Keratinocyte (primary cell): ENCODE measurements at regions not wholly inside any gene's neighbourhood (a gene's known extent, or its start where the extent isn't known, plus 50 kb on each side); places are given as distances from the start of the nearest gene placed in this dataset.

Source experiments
- DNase-seq: peaks from one replicate; pipeline ENCODE4 v3.0.0-alpha.2; 2011; ENCODE audit warnings: low read depth, missing footprints, low spot score
- FAIRE-seq: peaks from 2 replicates; lab custom pipeline; 2011; peaks lifted over from hg19 to GRCh38; lab: Jason Lieb, UNC
- H2AFZ ChIP-seq: 2 replicates; pipeline ENCODE4 v1.6.0; 2012; ENCODE audit warnings: low read length, control low read depth, inconsistent platforms; ENCODE audit not compliant: control insufficient read depth
- H3K27ac ChIP-seq: 2 replicates; pipeline ENCODE4 v1.5.1; 2011; ENCODE audit warnings: low read length; ENCODE audit not compliant: control insufficient read depth, insufficient read depth
- H3K27me3 ChIP-seq: 3 replicates; pipeline ENCODE4 v1.6.0; 2011; ENCODE audit warnings: low read length; ENCODE audit not compliant: control insufficient read depth, insufficient read depth; ENCODE audit errors: extremely low read depth
- H3K36me3 ChIP-seq, 2 experiments: 2 replicates in 1 of 2; 3 replicates in 1 of 2; pipeline ENCODE4 v1.5.1; 2011; ENCODE audit warnings: low read length in 2 of 2, mild to moderate bottlenecking in 1 of 2; ENCODE audit not compliant: control insufficient read depth in 2 of 2, insufficient read depth in 2 of 2; ENCODE audit errors: extremely low read depth in 1 of 2
- H3K4me1 ChIP-seq: 3 replicates; pipeline ENCODE4 v1.5.1; 2011; ENCODE audit warnings: low read length; ENCODE audit not compliant: control insufficient read depth, insufficient read depth; ENCODE audit errors: extremely low read depth
- H3K4me2 ChIP-seq: 3 replicates; pipeline ENCODE4 v1.6.0; 2011; ENCODE audit warnings: low read depth, low read length; ENCODE audit not compliant: control insufficient read depth, insufficient read depth; ENCODE audit errors: extremely low read depth
- H3K4me3 ChIP-seq, 3 experiments: fragments of 200-600 bp in 1 of 3; sonication (generic) in 1 of 3; 2 replicates in 2 of 3; 3 replicates in 1 of 3; pipeline ENCODE4 v1.5.1; 2011 to 2016; ENCODE audit warnings: low read length in 3 of 3, mild to moderate bottlenecking in 3 of 3, control low read depth in 2 of 3, inconsistent platforms in 1 of 3, low read depth in 1 of 3, mixed read lengths in 1 of 3, mixed run types in 1 of 3, moderate library complexity in 1 of 3; ENCODE audit not compliant: control insufficient read depth in 2 of 3, insufficient read depth in 2 of 3; ENCODE audit errors: extremely low read depth in 1 of 3
- H3K79me2 ChIP-seq: 2 replicates; pipeline ENCODE4 v1.6.0; 2012; ENCODE audit warnings: low read length; ENCODE audit not compliant: control insufficient read depth, insufficient read depth
- H3K9ac ChIP-seq: 3 replicates; pipeline ENCODE4 v1.6.0; 2011; ENCODE audit warnings: low read length; ENCODE audit not compliant: control insufficient read depth, insufficient read depth; ENCODE audit errors: extremely low read depth
- H3K9me1 ChIP-seq: 3 replicates; pipeline ENCODE4 v1.6.0; 2011; ENCODE audit warnings: low read length; ENCODE audit not compliant: control insufficient read depth, insufficient read depth; ENCODE audit errors: extremely low read depth
- H3K9me3 ChIP-seq: 2 replicates; pipeline ENCODE4 v1.5.1; 2012; ENCODE audit warnings: low read depth, low read length; ENCODE audit not compliant: control insufficient read depth
- H4K20me1 ChIP-seq: 3 replicates; pipeline ENCODE4 v1.6.0; 2011; ENCODE audit warnings: low read length; ENCODE audit not compliant: control insufficient read depth, insufficient read depth; ENCODE audit errors: extremely low read depth
- EZH2 ChIP-seq: IDR thresholded peaks from one replicate; pipeline ENCODE4 v1.6.1; 2012; ENCODE audit warnings: inconsistent platforms, mild to moderate bottlenecking, low read length, moderate library complexity
- dilution Hi-C: fragments of 300-500 bp; cut with MboI; formaldehyde crosslinking; loops from one replicate; pipeline ENCODE4 v1.7.0; 2020; ENCODE audit warnings: low sequenced_read_pairs; ENCODE audit not compliant: extremely low pct_ligation_motif_present
- TF ChIP-seq, protein P1 (sequence below), 3 experiments: IDR thresholded peaks in 1 of 3; conservative IDR thresholded peaks in 1 of 3; optimal IDR thresholded peaks in 1 of 3; 2 replicates in 2 of 3; 3 replicates in 1 of 3; pipeline versions ENCODE3 to v1.5.1; 2011; ENCODE audit warnings: low read length in 3 of 3, mild to moderate bottlenecking in 3 of 3, moderate library complexity in 2 of 3, control low read depth in 1 of 3, inconsistent platforms in 1 of 3; ENCODE audit not compliant: insufficient read depth in 2 of 3; ENCODE audit errors: extremely low read depth in 1 of 3

- dilution Hi-C loops, result no loop called here
- no peaks in the 10 kb centered on the region for H3K9me3 ChIP-seq
- no peak overlapping the region for H3K27ac ChIP-seq
- H3K4me2 ChIP-seq, result no peak overlapping the region
- H3K79me2 ChIP-seq, result no peaks in the 10 kb centered on the region
- H2AFZ ChIP-seq, result no peak overlapping the region
- DNase-seq (no peak), FAIRE-seq (no peak)
- H4K20me1 ChIP-seq, result no peaks in the 10 kb centered on the region
- no peak for TF ChIP-seq EZH2
- no peak overlapping the region for H3K4me3 ChIP-seq
- no peaks in the 10 kb centered on the region for H3K36me3 ChIP-seq
- no peaks in the 10 kb centered on the region for H3K9me1 ChIP-seq
- no peaks in the 10 kb centered on the region for H3K4me1 ChIP-seq
- no peak overlapping the region for H3K9ac ChIP-seq
- H3K27me3 ChIP-seq, result peaks cover 4% of the 10 kb centered on the region
These were observed 87.7 kb downstream of the TMEM18 start for GRCh38 chr2:589281-590130.

DNA sequence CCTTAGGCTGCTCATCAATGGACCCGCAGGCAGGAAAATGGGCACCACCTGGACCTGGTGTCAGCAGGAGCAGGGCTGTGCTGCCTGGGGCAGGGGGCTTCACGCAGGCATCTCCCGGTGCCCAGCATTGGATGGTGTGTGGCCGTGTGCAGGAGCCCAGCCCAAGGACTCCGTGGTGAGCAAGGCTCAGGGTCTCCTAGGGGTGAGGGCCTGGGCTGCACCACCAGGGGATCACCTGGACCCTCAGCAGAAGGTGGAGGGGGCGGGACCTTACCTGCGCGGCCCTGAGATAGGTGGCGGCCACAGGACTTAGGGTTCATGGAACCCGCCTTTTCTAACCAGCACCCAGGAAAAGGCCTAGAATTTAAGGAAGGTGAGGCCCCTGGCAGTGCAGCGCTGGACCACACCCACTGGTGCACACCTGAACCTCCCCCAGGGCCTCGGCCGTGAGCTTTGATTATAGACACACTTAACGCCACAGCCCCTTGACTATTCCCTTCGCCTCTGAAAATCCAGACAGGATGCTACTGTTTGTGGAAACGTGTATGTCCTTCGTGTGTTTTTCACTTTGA, 89.0 kb downstream of the TMEM18 start:
- dilution Hi-C loops, result no loop called here
- Histone ChIP-seq H3K4me1 (no peaks in the 10 kb centered on the region), H3K79me2 (no peaks in the 10 kb centered on the region), H3K9ac (no peak overlapping the region), H3K9me3 (no peaks in the 10 kb centered on the region), H4K20me1 (no peaks in the 10 kb centered on the region), H3K9me1 (no peaks in the 10 kb centered on the region), H3K4me2 (no peak overlapping the region), H3K4me3 (no peak overlapping the region), H3K27me3 (peaks cover 4% of the 10 kb centered on the region), H3K36me3 (no peaks in the 10 kb centered on the region), H2AFZ (no peak overlapping the region), H3K27ac (no peak overlapping the region)
- TF ChIP-seq EZH2, result no peak
- TF ChIP-seq, protein P1, sequence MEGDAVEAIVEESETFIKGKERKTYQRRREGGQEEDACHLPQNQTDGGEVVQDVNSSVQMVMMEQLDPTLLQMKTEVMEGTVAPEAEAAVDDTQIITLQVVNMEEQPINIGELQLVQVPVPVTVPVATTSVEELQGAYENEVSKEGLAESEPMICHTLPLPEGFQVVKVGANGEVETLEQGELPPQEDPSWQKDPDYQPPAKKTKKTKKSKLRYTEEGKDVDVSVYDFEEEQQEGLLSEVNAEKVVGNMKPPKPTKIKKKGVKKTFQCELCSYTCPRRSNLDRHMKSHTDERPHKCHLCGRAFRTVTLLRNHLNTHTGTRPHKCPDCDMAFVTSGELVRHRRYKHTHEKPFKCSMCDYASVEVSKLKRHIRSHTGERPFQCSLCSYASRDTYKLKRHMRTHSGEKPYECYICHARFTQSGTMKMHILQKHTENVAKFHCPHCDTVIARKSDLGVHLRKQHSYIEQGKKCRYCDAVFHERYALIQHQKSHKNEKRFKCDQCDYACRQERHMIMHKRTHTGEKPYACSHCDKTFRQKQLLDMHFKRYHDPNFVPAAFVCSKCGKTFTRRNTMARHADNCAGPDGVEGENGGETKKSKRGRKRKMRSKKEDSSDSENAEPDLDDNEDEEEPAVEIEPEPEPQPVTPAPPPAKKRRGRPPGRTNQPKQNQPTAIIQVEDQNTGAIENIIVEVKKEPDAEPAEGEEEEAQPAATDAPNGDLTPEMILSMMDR (optimal IDR thresholded peaks at IDR 0.05 in 1 of 3, IDR thresholded peaks at IDR 0.05 in 1 of 3, conservative IDR thresholded peaks at IDR 0.05 in 1 of 3; ENCODE audit: extremely low read depth in 1 of 3, insufficient read depth in 2 of 3, low read length in 3 of 3), result no peak
- no peak for DNase-seq
- no peak for FAIRE-seq
